ACHN (cell line): ENCODE measurements at regions not wholly inside any gene's neighbourhood (a gene's known extent, or its start where the extent isn't known, plus 50 kb on each side); places are given as distances from the start of the nearest gene placed in this dataset.
"Not testable (repeated sequence)": the region's sequence is repeated elsewhere in the genome, so short reads cannot be mapped to it uniquely, and the experiment has no call there.

Experiments
- DNase-seq: peaks from one replicate; pipeline ENCODE4 v3.0.0-alpha.2; 2015
- in situ Hi-C: cut with HindIII; loops from 2 replicates; pipeline ENCODE4 v1.10.0; 2017; ENCODE audit warnings: low sequenced_read_pairs, low pct_ligation_motif_present, low pct_unique_long_range_greater_than_20kb

DNA sequence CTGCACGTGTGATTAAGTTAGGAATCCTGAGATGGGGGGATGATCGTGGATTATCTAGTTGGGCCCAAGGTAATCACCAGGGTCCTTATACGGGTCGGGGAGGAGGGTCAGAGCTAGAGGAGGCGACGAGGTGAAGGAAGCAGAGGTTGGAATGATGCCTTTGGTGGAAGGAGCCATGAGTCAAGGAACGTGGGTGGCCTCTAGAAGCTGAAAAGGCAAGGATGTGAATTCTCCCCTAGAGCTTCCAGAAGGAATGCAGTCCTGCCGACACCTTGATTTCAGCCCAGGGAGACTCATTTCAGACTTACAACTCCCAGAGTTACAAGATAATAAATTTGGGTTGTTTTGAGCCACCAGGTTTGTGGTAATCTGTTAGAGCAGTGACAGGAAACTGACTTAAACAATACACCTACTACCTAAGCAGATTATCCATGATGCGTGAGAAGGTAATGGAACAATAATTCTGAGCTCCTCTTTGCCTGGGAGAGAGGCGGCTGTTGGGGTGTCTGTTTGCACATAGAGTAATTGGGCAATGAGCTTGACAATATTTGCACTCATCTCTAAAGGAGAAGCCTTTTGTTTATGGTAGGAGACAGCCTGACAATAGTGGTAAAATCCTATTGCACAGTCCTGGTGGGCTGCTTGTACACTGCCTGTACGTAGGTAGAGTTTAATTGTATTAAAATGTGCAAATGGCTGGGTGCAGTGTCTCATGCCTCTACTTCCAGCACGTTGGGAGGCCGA lies 129.3 kb upstream of the IER5L start:
- in situ Hi-C loops = no loop called here
- DNase-seq = no peak

DNA sequence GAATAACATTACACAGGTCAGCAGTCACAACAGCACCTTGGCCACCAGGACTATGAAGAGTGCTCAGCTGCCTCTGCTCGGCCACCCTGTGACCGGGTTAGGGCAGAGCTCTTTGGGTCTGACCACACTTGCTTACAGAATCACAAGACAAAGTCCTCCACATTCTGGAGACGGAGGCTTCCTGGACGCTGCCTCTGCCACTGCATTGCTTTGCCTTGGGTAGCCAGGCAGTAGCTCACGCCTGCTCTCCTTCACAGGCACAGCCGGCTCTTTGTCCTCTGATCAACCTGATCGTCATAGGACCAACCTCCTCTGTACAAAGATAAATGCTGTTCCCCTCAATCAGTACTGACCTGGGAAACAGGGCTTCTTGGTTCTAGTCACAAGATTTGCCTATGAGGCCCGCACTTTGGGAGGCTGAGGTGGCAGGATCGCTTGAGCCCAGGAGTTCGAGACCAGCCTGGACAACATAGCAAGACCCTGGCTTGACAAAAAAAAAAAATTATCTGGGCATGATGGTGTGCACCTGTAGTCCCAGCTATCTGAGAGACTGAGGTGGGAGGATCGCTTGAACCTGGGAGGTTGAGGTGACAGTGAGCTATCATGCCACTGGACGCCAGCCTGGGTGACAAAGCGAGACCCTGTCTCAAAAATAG lies 128.4 kb upstream of the IER5L start:
- in situ Hi-C loops = no loop called here
- DNase-seq = no peak

DNA sequence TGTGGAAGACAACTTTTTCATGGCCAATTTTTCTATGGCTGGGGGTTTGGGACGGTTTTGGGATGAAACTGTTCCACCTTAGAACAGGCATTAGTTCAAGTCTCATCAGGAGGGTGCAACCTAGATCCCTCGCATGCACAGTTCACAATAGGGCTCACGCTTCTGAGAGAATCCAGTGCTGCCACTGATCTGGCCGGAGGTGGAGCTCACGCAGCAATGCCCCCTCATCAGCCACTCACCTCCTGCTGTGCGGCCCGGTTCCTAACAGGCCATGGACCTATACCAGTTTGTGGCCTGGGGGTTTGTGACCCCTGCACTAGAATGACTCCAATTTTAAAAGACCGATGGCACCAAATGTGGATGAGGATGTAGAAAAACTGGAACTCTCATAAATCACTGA lies 127.2 kb upstream of the IER5L start:
- in situ Hi-C loops = no loop called here

DNA sequence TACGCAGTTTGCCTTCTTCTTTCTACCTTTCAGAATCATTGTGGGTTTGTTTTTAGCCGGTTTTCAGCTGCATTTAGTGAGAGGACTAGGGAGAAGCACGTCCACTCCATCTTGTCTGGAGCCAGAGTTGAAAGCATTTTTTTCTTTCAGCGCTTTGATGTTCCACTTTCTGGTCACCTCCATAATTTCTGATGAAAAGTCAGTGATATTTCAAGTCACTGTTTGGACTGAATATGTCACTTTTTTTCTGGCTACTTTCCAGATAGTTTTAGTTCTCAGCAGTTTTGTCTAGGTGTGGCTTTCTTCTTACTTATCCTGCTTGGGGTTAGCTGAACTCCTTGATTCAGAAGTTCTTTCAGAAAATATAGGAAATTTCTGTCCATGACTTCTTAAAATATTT lies 123.9 kb upstream of the IER5L start:
- in situ Hi-C loops = no loop called here

More for the DNA sequence above, 127.2 kb upstream of the IER5L start:
- no peak for DNase-seq

DNA sequence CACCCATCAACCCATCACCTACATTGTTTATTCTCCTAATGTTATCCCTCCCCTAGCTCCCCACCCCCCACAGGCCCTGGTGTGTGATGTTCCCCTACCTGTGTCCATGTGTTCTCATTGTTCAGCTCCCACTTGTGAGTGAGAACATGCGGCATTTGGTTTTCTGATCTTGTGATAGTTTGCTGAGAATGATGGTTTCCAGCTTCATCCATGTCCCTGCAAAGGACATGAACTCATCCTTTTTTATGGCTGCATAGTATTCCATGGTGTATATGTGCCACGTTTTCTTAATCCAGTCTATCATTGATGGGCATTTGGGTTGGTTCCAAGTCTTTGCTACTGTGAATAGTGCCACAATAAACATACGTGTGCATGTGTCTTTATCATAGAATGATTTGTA lies 118.1 kb upstream of the IER5L start:
- in situ Hi-C loops, DNase-seq: not testable (repeated sequence)

More for the DNA sequence above, 123.9 kb upstream of the IER5L start:
- DNase-seq = no peak

DNA sequence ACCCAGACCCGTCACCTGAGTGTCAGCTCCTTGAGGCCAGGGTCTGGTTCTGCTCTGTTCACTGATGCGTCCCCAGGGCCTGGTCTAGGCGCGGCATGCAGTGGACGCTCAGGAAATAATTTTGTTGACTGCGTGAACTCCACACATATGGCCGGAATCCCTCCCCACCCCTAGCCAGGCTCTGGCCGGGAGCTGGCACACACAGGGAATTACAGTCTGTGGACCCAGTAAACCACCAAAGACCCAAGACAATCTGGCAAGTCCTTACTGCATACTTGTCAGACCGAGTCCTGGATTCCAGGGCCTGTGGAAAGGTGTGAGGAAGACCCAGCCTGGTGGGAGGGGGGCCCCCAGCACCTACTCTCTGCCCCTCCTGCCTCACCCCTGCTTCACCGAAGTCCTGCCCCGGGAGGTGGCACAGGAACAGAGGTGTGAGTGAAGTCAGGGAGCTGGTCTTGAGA lies 113.0 kb upstream of the IER5L start:
- in situ Hi-C loops = no loop called here
- DNase-seq = no peak

DNA sequence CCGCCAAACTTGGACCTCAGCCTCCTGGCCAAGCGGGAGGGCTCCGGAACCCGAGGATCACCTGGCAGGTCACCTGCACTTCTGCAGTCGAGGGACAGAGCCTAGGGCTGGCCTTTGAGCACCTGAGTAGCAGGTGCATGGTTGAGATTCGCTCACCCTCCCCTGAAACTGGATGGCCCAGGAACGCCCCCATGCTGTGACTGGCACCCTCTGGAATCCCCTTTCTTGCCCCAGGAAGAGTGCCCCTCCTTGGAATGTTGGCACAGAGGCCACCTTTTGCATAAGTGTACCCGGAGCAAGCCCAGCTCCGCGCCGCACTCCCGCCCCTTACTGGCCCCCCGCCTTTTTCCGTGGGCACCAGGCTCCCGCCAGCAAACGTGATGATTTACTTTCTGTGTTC lies 112.5 kb upstream of the IER5L start:
- DNase-seq = no peak
- in situ Hi-C loops = no loop called here

DNA sequence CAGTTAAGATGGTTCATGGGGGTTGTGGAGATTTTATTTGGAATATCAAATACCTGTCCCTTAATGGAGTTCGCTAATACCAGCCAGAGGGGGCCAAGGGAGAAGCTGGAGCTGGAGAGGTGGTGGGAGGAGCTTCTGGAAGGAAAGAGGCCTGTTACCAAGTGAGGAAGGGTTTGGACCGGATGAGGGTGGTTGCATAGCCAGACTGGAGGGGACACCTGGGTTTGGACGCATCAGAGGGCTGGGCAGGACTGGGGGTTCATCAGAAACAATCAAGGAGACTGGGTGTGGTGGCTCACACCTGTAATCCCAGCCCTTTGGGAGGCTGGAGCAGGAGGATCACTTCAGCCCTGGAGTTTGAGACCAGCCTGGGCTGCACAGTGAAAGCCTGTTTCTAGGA lies 111.8 kb upstream of the IER5L start:
- in situ Hi-C loops = no loop called here
- DNase-seq = no peak

DNA sequence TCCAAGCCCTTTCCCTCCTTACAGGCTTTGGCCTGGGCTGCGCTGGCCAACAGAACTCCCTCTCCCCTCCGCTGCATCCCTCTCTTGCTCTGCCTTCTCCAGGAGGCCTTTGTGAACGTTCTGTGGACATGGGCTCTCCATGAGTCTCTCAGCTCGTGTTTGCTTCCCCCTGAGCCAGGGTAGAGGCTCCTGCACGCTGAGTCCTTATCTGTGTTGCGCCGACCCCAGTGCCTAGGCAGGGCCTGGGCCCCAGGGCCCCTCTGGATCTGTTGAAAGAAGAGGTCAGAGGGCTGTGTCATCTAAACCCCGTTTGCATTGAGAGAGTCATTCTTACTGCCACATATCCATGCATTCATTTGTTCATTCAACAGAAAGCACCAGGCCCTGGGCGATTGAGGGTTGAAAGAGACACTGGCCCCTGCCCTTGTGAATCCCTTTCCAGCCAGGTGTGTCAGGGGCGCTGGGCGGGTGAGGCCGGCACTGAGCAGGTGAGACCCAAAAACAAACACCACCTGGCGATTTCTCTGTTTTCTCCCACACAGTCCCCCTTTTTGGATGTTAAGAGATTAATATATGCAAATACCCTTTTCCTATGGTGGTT lies 111.2 kb upstream of the IER5L start:
- DNase-seq = no peak

DNA sequence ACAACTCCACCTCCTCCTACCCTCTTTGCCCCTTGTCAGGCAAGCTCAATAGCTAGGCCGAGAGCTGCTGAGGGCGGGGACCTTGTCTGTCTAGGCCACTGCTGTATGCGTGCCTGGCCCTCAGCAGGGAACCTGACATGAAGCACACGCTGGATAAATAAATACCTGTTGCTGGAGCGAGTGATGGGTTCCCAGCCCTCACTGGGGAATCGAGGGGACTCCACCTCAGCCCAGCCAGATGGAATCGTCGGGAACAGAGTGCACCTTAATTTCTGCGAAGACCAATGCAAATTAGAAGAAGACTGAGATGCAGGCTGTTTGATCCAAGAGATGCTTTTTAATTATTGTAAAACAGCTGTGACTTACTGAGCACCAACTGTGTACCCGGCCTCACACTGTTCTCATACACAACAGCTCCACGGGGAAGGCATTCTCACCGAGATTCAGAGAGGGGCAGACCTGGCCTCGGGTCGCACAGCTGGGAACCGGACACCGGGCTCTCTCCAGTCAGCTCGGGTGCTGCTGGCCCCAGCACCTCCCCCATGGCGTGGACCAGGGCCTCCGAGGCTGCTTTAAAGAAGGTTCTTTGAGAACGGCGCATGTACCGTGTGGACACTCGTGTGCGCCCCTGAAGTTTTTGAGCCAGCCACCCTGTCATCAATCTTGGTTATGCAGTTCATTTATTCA lies 109.7 kb upstream of the IER5L start:
- in situ Hi-C loops = no loop called here
- no peak for DNase-seq

More for the DNA sequence above, 111.2 kb upstream of the IER5L start:
- in situ Hi-C loops = no loop called here

DNA sequence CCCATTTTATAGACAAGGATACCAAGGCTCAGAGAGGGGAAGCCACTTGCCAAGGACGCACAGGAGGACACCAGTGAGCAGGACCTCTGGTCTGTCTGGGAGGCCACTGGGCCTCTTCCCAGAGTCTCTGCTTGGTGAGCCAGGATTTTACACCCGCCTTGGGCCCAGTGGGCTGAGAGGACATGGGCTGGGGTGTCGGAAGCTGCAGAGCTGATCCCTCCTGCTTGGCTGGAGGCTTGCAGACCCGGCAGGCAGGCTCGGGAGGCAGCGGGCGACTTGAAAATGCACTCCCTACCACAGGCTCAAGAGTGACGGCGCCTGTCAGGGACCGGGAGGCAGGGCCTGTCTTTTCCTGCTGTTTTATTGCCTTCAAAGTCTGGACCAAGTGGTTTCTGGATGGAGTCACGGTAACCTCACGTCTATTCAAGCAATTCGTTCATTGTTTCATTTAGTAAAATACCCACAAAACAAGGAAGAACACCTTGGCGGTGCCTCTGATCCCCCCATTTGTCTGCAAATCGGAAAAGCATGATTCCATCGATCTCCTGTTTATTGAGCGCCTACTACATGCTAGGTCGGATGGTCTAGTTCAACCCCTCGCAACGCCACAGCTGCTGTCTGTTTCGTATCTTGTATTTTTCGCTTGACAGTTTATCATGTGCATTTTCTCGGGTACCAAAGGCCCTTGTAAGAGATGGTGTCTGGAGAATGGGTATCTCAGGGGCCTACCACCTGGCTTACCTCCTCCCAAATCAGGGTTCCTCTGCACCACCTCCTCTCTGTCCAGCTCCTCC lies 108.1 kb upstream of the IER5L start:
- in situ Hi-C loops = no loop called here
- no peak for DNase-seq

DNA sequence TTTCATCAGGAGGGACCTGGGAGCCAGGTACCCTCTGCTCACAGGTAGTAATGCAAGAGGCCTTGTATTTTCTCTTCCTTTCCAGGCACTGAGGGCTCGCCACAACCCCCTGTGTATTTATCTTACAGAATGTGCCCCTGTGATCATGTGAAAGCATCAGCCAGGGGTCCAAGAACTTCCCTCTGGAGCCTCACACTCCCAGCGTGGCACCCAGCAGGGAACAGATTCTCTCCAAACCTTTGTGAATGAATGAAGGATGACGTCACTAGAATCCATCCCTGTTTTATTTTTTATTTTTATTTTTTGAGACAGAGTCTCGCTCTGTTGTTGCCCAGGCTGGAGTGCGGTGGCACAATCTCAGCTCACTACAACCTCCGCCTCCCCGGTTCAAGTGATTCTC lies 107.3 kb upstream of the IER5L start:
- no peak for DNase-seq
- in situ Hi-C loops = no loop called here

DNA sequence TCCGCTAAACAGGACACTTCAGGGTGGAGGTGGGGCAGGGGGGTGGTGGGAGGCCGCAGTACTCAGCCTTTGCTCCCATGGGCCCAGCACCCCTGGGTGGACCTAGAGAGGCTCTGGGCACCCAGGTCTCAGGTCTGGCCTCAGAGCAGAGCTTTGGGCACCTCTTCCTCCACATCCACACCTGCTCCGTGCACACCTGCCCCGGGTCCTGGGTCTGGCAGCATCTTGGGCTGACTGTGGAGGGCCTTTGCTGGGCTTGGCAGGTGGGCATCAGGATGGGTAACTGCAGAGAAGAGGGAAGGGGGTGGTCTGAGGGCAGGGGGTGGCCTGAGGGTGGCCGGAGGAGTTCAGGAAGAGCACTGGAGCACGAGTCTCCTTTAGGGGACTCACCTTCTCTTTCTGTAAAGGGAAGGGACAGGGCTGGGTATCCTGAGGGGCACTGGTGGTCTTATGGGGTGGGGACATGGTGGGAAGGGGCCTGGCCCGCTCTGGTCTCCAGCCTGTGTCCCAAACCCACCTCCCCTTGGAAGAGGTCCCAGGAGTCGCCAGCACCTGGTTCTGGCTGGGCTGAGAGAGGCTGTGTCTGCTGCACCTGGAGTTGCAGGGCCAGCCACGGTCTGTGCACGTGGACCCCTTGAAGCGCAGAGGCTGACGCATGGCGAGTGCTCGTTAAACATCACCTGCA lies 106.7 kb upstream of the IER5L start:
- no peak for DNase-seq
- in situ Hi-C loops = no loop called here

DNA sequence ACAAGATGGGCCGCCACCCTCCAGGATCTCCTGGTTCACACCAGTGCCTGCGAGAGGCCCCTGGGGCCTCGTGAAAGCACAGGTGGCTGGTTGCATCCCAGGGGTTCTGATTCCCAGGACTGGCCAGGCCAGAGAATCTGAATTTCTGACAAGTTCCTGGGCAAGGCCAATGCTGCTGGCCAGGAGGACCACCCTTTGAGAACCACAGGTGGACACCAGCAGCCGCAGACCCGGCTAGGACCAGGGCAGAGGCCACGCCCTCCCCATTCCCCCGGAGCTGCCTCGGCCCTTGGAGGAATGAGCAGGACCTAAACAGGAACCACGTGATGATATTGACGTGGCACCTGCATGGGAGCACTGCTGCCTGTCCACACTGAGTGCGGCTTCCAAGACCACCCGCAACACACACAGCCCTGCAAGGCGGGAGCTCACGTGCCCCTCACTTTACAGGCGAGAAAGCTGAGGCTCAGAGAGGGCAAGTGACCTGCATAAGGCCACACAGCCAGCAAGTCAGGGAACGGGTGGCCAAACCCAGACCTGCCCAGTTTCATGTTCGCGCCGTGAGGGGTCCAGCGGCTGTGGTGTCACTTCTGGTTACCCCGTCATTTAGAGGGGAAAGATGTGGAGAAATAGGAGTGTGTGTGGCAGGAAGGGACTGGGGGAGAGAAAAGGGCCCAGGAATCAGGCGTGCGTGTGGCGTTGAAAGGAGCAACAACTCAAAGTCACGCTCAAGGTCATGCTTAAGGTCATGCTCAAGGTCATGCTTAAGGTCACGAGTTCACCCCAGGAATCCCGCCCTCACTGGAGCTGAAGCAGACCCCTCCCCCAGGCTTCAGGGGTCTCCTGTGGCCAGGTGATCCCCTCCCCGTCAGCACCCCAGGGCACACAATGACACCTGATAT lies 105.9 kb upstream of the IER5L start:
- in situ Hi-C loops = no loop called here

DNA sequence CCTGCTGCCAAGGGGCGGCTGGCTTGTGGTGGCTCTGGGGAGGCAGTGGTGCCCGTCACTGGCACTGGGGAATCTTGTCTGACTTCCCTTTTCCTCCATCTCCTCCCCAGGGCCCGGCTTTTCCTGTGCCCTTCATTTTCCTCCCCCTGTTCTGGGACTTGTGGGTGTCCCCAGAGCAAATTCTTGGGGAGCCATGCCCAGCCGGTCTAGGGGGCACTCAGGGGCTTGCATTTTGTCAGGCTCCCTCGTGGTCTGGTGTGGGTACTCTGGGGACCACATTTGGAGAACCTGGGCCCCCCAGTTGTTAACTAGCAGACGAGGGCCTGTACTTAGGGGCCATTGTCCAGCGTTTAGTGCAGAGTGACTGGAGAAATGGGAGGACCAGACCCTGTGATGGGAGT lies 105.2 kb upstream of the IER5L start:
- DNase-seq = no peak
- in situ Hi-C loops = no loop called here

More for the DNA sequence above, 105.9 kb upstream of the IER5L start:
- DNase-seq = no peak

DNA sequence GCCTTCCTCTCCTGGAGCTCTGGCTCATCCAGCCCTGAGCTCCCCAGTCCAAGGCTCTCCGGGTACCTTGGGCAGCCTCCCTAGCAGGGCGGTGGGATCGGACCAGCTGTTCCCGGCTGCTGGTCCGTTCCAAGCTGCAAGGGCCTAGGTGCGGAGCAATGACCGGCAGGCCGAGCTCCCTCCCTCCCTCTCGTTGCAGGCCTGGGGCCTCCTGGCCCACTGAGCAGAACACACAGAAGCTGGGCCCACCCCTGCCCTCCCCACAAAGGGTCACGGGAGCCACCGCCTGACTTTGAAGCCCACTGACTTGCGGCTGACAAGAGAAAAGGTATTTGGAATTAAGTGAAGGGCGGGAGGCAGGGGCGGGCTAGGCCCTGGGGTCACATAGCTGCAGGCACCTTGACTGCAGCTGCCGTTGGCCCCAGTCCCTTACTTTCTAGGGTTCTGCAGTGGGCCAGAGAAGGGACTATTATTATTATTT lies 104.7 kb upstream of the IER5L start:
- in situ Hi-C loops = no loop called here
- DNase-seq = no peak

DNA sequence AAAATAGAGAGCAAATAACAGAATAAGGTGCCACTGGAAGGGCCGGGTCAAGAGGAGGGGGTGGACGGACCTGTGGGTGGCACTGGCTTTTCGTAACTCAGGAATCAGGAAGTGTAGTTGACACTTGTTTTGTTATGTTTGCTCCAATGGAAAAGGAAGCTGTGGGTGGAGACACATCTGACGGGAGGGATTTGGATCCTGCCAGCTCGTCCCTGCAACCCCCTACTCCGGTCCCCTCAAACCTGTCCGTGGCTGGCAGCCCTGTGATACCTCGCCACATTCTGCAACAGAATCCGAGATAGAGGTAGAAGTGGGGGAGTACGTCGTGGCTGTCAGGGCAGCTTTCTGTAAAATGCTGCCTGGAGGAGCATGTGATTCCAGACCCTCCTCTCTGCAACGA lies 104.2 kb upstream of the IER5L start:
- in situ Hi-C loops = no loop called here
- no peak for DNase-seq
